Activated naive CD4-positive, alpha-beta T cell treated with anti-CD3 and anti-CD28 coated beads, Interleukin-2, amount 50 U/mL, for 24 hours (primary cell): ENCODE measurements at regions not wholly inside any gene's neighbourhood (a gene's known extent, or its start where the extent isn't known, plus 50 kb on each side); places are given as distances from the start of the nearest gene placed in this dataset.

Source experiments
- H3K27ac Mint-ChIP-seq: one replicate; pipeline ENCODE4 v1.8.0; 2021; ENCODE audit warnings: mild to moderate bottlenecking, mixed read lengths
- H3K27me3 Mint-ChIP-seq: one replicate; pipeline ENCODE4 v1.8.0; 2021; ENCODE audit warnings: mixed read lengths
- H3K36me3 Mint-ChIP-seq: one replicate; pipeline ENCODE4 v1.8.0; 2021; ENCODE audit warnings: mixed read lengths
- H3K4me1 Mint-ChIP-seq: one replicate; pipeline ENCODE4 v1.8.0; 2021; ENCODE audit warnings: mixed read lengths
- H3K4me3 Mint-ChIP-seq: one replicate; pipeline ENCODE4 v1.8.0; 2021; ENCODE audit warnings: mild to moderate bottlenecking, mixed read lengths
- H3K9me3 Mint-ChIP-seq: one replicate; pipeline ENCODE4 v1.8.0; 2021; ENCODE audit warnings: mixed read lengths

DNA sequence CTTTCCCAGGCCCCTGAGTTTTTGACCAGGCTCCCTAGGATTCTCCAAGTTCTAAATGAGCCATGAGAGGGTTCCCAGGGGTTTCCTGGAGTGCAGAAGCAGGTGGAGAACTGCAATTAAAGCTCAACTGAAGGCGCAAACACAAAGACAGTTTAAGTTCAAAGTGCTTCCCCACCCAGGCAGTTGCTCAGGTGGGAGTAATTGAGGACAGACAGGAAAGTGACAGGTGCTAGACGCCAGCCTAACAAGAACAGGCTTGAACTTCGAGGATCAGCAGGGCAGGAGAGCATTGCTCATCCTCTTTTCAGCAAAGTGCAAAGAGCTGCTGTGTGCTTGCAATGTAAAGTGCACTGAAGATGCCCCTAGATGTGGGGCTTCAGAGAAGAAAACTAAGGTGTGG lies 77.2 kb upstream of the ST8SIA3 start:
- Mint-ChIP-seq H3K27ac (no peak overlapping the region), H3K4me3 (no peak overlapping the region), H3K4me1 (no peaks in the 10 kb centered on the region), H3K36me3 (no peaks in the 10 kb centered on the region), H3K27me3 (peaks cover 1% of the 10 kb centered on the region), H3K9me3 (no peaks in the 10 kb centered on the region)

- H3K9me3 Mint-ChIP-seq: no peaks in the 10 kb centered on the region
- no peak overlapping the region for H3K4me3 Mint-ChIP-seq
- H3K27me3 Mint-ChIP-seq: no peaks in the 10 kb centered on the region
- no peaks in the 10 kb centered on the region for H3K4me1 Mint-ChIP-seq
- no peak overlapping the region for H3K27ac Mint-ChIP-seq
- no peaks in the 10 kb centered on the region for H3K36me3 Mint-ChIP-seq
Measured at GRCh38 chr18:57276829-57277228, 75.5 kb upstream of the ST8SIA3 start.

DNA sequence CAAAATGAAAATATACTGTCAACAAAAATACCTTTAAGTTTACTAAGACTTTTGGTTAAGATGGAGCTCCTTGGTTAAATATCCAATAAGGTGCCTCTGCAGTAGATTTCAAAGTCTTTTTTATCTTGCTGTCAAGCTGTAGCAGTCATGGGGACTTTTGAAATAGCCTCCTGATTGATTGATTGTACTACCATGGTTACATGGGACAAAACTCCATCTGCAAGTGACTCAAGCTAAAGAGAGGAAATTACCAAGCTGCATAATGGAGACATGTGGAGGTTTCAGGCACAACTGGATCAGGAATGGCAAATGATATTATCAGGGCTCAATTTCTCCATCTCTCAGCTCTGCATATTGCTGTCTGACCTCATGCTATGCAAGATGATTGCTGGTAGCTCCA lies 73.4 kb upstream of the ST8SIA3 start:
- no peak overlapping the region for H3K4me3 Mint-ChIP-seq
- no peaks in the 10 kb centered on the region for H3K4me1 Mint-ChIP-seq
- H3K27ac Mint-ChIP-seq: no peak overlapping the region
- H3K9me3 Mint-ChIP-seq: no peaks in the 10 kb centered on the region
- H3K27me3 Mint-ChIP-seq: peaks cover 2% of the 10 kb centered on the region
- H3K36me3 Mint-ChIP-seq: no peaks in the 10 kb centered on the region

GRCh38 chr18:57281519-57281918 lies 70.8 kb upstream of the ST8SIA3 start:
- H3K36me3 Mint-ChIP-seq: no peaks in the 10 kb centered on the region
- H3K9me3 Mint-ChIP-seq: no peaks in the 10 kb centered on the region
- H3K27ac Mint-ChIP-seq: no peak overlapping the region
- peaks cover 2% of the 10 kb centered on the region for H3K27me3 Mint-ChIP-seq
- H3K4me3 Mint-ChIP-seq: no peak overlapping the region
- no peaks in the 10 kb centered on the region for H3K4me1 Mint-ChIP-seq

DNA sequence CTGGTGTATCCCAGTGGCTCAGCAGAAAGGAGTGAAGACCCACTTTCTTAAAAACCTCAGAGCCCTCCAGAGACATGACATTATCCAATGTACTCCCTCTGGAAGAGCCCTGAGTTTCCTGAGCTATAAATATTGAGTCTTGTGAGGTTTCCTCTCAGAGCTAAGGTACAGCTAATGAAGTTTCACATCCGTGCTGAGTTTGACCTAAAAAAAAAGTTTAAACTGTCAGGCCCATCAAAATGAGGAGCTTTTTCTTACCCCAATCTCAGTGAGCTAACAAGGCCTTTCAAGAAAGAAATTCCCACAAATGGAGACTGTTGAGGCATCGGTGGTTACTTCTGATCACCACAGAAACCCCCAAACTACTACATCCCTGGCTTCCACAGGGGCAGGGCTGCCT lies 65.4 kb upstream of the ST8SIA3 start:
- Mint-ChIP-seq H3K27me3 (peaks cover 9% of the 10 kb centered on the region), H3K9me3 (peaks cover 13% of the 10 kb centered on the region), H3K27ac (no peak overlapping the region), H3K4me1 (no peaks in the 10 kb centered on the region), H3K36me3 (peaks cover 2% of the 10 kb centered on the region), H3K4me3 (no peak overlapping the region)

- Mint-ChIP-seq H3K36me3 (peaks cover 2% of the 10 kb centered on the region), H3K9me3 (peaks cover 13% of the 10 kb centered on the region), H3K4me3 (no peak overlapping the region), H3K4me1 (no peaks in the 10 kb centered on the region), H3K27me3 (peaks cover 9% of the 10 kb centered on the region), H3K27ac (no peak overlapping the region)
Measured at GRCh38 chr18:57287766-57288165, 64.6 kb upstream of the ST8SIA3 start.

DNA sequence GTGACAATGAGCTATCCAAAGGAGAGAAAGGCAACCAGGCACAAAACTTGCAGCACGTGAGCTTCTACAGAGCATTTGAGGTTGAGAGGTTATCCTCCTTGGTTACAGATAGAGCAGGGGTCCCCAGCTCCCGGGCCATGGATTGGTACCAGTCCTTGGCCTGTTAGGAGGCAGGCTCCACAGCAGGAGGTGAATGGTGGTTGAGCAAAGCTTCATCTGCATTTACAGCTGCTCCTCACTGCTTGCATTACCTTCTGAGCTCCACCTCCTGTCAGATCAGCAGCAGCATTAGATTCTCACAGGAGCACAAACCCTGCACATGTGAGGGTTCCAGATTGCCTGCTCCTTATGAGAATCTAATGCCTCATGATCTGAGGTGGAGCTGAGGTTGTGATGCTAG lies 57.8 kb upstream of the ST8SIA3 start:
- Mint-ChIP-seq H3K4me3 (no peak overlapping the region), H3K27ac (no peak overlapping the region)

DNA sequence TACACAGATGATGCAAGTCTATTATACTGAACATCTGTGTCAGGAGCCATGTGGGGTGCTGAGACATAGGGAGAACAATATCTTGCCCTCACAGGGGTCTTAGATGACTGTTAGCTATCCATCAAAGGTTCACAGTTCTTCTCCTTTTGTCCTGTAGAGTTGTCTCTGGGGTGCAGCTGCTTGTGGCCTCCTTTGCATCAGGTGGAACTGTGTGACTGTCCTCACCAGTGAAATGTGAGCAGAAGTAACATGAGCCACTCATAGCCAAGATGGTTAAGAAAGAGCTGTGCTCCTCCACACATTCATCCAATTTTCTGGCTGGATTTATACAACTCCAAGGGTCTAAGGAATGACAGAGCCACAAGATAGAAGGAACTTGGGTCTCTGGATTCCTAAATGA lies 56.0 kb upstream of the ST8SIA3 start:
- no peak overlapping the region for H3K27ac Mint-ChIP-seq
- H3K36me3 Mint-ChIP-seq: no peaks in the 10 kb centered on the region
- no peak overlapping the region for H3K4me3 Mint-ChIP-seq
- H3K4me1 Mint-ChIP-seq: no peaks in the 10 kb centered on the region
- H3K9me3 Mint-ChIP-seq: no peaks in the 10 kb centered on the region
- peaks cover 7% of the 10 kb centered on the region for H3K27me3 Mint-ChIP-seq

More for the DNA sequence above, 57.8 kb upstream of the ST8SIA3 start:
- peaks cover 1% of the 10 kb centered on the region for H3K9me3 Mint-ChIP-seq
- no peaks in the 10 kb centered on the region for H3K4me1 Mint-ChIP-seq
- H3K27me3 Mint-ChIP-seq: peaks cover 7% of the 10 kb centered on the region
- no peaks in the 10 kb centered on the region for H3K36me3 Mint-ChIP-seq

DNA sequence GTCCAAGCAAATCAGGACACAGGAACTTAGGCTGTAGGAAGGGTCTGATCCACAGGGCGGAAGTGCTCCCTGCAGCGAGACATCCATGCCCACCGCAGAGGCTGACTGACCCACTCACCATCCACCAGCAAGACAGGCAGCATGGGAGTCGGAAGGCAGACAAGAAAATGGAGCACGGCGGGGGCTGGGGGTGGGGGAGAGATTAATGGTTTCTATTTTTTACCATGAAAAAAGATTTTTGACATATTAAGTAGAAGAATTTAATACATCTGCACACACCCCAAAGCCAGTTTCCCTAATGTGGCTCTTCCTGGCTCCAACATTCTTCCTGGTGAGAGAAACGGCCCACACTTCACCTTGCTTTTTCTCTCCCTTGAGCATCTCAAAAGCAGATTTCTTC lies 55.1 kb upstream of the ST8SIA3 start:
- Mint-ChIP-seq H3K4me3 (no peak overlapping the region), H3K4me1 (no peaks in the 10 kb centered on the region), H3K27ac (no peak overlapping the region), H3K27me3 (peaks cover 11% of the 10 kb centered on the region), H3K9me3 (no peaks in the 10 kb centered on the region), H3K36me3 (no peaks in the 10 kb centered on the region)

- Mint-ChIP-seq H3K9me3 (no peaks in the 10 kb centered on the region), H3K4me3 (no peak overlapping the region), H3K36me3 (no peaks in the 10 kb centered on the region), H3K27ac (no peak overlapping the region), H3K4me1 (no peaks in the 10 kb centered on the region), H3K27me3 (peaks cover 12% of the 10 kb centered on the region)
Measured at GRCh38 chr18:57299931-57300330, 52.4 kb upstream of the ST8SIA3 start.

- Mint-ChIP-seq H3K27ac (no peak overlapping the region), H3K4me1 (no peaks in the 10 kb centered on the region)
Measured at GRCh38 chr18:57301573-57302559, 50.5 kb upstream of the ST8SIA3 start.

More at GRCh38 chr18:57301573-57302559, 50.5 kb upstream of the ST8SIA3 start:
- Mint-ChIP-seq H3K36me3 (no peaks in the 10 kb centered on the region), H3K27me3 (peaks cover 15% of the 10 kb centered on the region), H3K9me3 (no peaks in the 10 kb centered on the region), H3K4me3 (no peak overlapping the region)
